Bronchial epithelial cell (primary cell): ENCODE measurements at regions not wholly inside any gene's neighbourhood (a gene's known extent, or its start where the extent isn't known, plus 50 kb on each side); places are given as distances from the start of the nearest gene placed in this dataset.

Source experiments
- DNase-seq: peaks from one replicate; pipeline ENCODE4 v3.0.0-alpha.2; 2010; ENCODE audit warnings: low read depth
- FAIRE-seq: peaks from 2 replicates; lab custom pipeline; 2011; peaks lifted over from hg19 to GRCh38; lab: Jason Lieb, UNC
- H3K27me3 ChIP-seq: 2 replicates; pipeline ENCODE4 v1.5.1; 2011; ENCODE audit warnings: low read length; ENCODE audit not compliant: control insufficient read depth, insufficient read depth
- H3K36me3 ChIP-seq: 2 replicates; pipeline ENCODE4 v1.5.1; 2011; ENCODE audit warnings: low read length; ENCODE audit not compliant: control insufficient read depth, insufficient read depth
- H3K4me3 ChIP-seq: 2 replicates; pipeline ENCODE4 v1.5.1; 2011; ENCODE audit warnings: mild to moderate bottlenecking, low read depth, low read length, control low read depth
- CTCF ChIP-seq: IDR thresholded peaks from 2 replicates; pipeline ENCODE4 v1.5.1; 2011; ENCODE audit warnings: mild to moderate bottlenecking, moderate library complexity, low read length, control low read depth, inconsistent platforms; ENCODE audit not compliant: insufficient read depth, severe bottlenecking

- TF ChIP-seq CTCF = no peak
- Histone ChIP-seq H3K27me3 (no peaks in the 10 kb centered on the region), H3K36me3 (no peaks in the 10 kb centered on the region), H3K4me3 (no peak overlapping the region)
- DNase-seq = no peak
- FAIRE-seq = no peak
These were observed 647.7 kb downstream of the GATA3 start for GRCh38 chr10:8702181-8702580.

GRCh38 chr10:8705415-8705814, 650.9 kb downstream of the GATA3 start:
- Histone ChIP-seq H3K4me3 (no peak overlapping the region), H3K27me3 (no peaks in the 10 kb centered on the region), H3K36me3 (no peaks in the 10 kb centered on the region)
- DNase-seq (peak; percentile 29), FAIRE-seq (no peak)
- no peak for TF ChIP-seq CTCF

GRCh38 chr10:8712656-8713055, 658.2 kb downstream of the GATA3 start:
- H3K27me3 ChIP-seq = no peaks in the 10 kb centered on the region
- no peaks in the 10 kb centered on the region for H3K36me3 ChIP-seq
- TF ChIP-seq CTCF = no peak
- no peak for DNase-seq
- H3K4me3 ChIP-seq = no peak overlapping the region
- no peak for FAIRE-seq

GRCh38 chr10:8719971-8720370, 665.5 kb downstream of the GATA3 start:
- TF ChIP-seq CTCF = no peak
- FAIRE-seq (peak; percentile 32), DNase-seq (no peak)
- no peaks in the 10 kb centered on the region for H3K36me3 ChIP-seq
- no peaks in the 10 kb centered on the region for H3K27me3 ChIP-seq
- no peak overlapping the region for H3K4me3 ChIP-seq

- FAIRE-seq (no peak), DNase-seq (peak; percentile 26)
- TF ChIP-seq CTCF = no peak
- Histone ChIP-seq H3K4me3 (no peak overlapping the region), H3K36me3 (no peaks in the 10 kb centered on the region), H3K27me3 (no peaks in the 10 kb centered on the region)
These were observed 667.2 kb downstream of the GATA3 start for GRCh38 chr10:8721650-8722049.

- H3K36me3 ChIP-seq = no peaks in the 10 kb centered on the region
- no peak overlapping the region for H3K4me3 ChIP-seq
- FAIRE-seq (no peak), DNase-seq (no peak)
- no peaks in the 10 kb centered on the region for H3K27me3 ChIP-seq
- TF ChIP-seq CTCF = no peak
These were observed 668.3 kb downstream of the GATA3 start for GRCh38 chr10:8722835-8723234.
